IgD-negative memory B cell (primary cell): ENCODE measurements at regions not wholly inside any gene's neighbourhood (a gene's known extent, or its start where the extent isn't known, plus 50 kb on each side); places are given as distances from the start of the nearest gene placed in this dataset.
"Not testable (repeated sequence)": the region's sequence is repeated elsewhere in the genome, so short reads cannot be mapped to it uniquely, and the experiment has no call there.

Experiments used
- H3K27ac Mint-ChIP-seq, 3 donors: one replicate each; pipeline ENCODE4 v1.8.0; 2020 to 2022; ENCODE audit warnings: mild to moderate bottlenecking in 3 of 3, mixed read lengths in 3 of 3, moderate library complexity in 1 of 3
- H3K27me3 Mint-ChIP-seq: one replicate; pipeline ENCODE4 v1.8.0; 2021; ENCODE audit warnings: mixed read lengths
- H3K36me3 Mint-ChIP-seq: one replicate; pipeline ENCODE4 v1.8.0; 2020; ENCODE audit warnings: mild to moderate bottlenecking, mixed read lengths
- H3K4me1 Mint-ChIP-seq, 3 donors: one replicate each; pipeline ENCODE4 v1.8.0; 2020 to 2022; ENCODE audit warnings: mixed read lengths in 3 of 3, mild to moderate bottlenecking in 1 of 3
- H3K4me3 Mint-ChIP-seq, 4 donors: one replicate each; pipeline ENCODE4 v1.8.0; 2020 to 2022; ENCODE audit warnings: mild to moderate bottlenecking in 4 of 4, mixed read lengths in 4 of 4, moderate library complexity in 3 of 4
- H3K9me3 Mint-ChIP-seq, 3 donors: one replicate each; pipeline ENCODE4 v1.8.0; 2020 to 2021; ENCODE audit warnings: mixed read lengths in 3 of 3, mild to moderate bottlenecking in 1 of 3

- no peak overlapping the region for H3K4me3 Mint-ChIP-seq
- H3K9me3 Mint-ChIP-seq, result peaks cover 0 to 9% (median under 1%) of the 10 kb centered on the region in 3 donors
- no peaks in the 10 kb centered on the region for H3K4me1 Mint-ChIP-seq
- no peaks in the 10 kb centered on the region for H3K27me3 Mint-ChIP-seq
- no peak overlapping the region for H3K27ac Mint-ChIP-seq
- H3K36me3 Mint-ChIP-seq, result no peaks in the 10 kb centered on the region
Observed at GRCh38 chr9:22838266-22838665, 391.6 kb downstream of the DMRTA1 start.

DNA sequence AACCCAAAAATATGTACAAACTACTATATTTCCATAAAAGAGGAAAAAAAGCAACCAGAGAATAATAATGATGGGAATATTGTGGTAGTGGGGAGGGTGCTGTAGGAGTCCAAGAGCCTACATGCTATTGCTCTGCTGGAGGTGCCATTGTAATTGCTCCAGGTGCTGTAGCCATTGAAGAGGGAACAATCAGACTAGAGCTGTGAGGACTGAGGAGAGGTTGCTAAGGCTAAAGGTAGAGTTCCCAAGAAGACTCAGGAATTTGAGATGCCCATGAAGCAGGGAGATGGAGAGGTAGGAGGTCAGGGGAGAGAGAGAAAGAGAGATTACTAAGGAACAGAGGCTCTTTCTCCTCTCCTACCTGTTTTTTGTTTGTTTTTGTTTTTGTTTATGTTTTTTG lies 394.0 kb downstream of the DMRTA1 start:
- H3K4me1 Mint-ChIP-seq, result no peaks in the 10 kb centered on the region
- H3K27me3 Mint-ChIP-seq, result no peaks in the 10 kb centered on the region
- H3K27ac Mint-ChIP-seq, result no peak overlapping the region
- no peak overlapping the region for H3K4me3 Mint-ChIP-seq
- peaks cover 2 to 11% (median 11%) of the 10 kb centered on the region in 3 donors for H3K9me3 Mint-ChIP-seq
- no peaks in the 10 kb centered on the region for H3K36me3 Mint-ChIP-seq

DNA sequence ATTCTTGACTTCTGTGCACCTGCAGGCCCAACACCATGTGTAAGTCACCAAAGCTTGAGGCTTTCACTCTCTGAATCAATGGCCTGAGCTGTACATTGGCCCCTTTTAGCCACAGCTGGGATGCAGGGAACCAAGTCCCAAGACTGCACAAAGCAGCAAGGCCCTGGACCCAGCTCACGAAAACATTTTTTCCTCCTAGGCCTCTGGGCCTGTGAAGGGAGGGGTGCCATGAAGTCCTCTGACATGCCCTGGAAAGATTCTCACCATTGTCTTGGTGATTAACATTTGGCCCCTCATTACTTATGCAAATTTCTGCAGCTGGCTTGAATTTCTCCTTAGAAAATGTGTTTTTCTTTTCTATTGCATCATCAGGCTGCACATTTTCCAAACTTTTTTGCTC lies 398.6 kb downstream of the DMRTA1 start:
- not testable (repeated sequence) for H3K4me1 Mint-ChIP-seq, H3K36me3 Mint-ChIP-seq, H3K27ac Mint-ChIP-seq, H3K4me3 Mint-ChIP-seq, H3K27me3 Mint-ChIP-seq
- H3K9me3 Mint-ChIP-seq, result peaks cover 8 to 18% (median 17%) of the 10 kb centered on the region in 3 donors

- H3K9me3 Mint-ChIP-seq, result peaks cover 7 to 13% (median 11%) of the 10 kb centered on the region in 3 donors
- no peak overlapping the region for H3K27ac Mint-ChIP-seq
- H3K27me3 Mint-ChIP-seq, result no peaks in the 10 kb centered on the region
- H3K36me3 Mint-ChIP-seq, result no peaks in the 10 kb centered on the region
- H3K4me3 Mint-ChIP-seq, result no peak overlapping the region
- H3K4me1 Mint-ChIP-seq, result no peaks in the 10 kb centered on the region
Observed at GRCh38 chr9:22855980-22856379, 409.4 kb downstream of the DMRTA1 start.

DNA sequence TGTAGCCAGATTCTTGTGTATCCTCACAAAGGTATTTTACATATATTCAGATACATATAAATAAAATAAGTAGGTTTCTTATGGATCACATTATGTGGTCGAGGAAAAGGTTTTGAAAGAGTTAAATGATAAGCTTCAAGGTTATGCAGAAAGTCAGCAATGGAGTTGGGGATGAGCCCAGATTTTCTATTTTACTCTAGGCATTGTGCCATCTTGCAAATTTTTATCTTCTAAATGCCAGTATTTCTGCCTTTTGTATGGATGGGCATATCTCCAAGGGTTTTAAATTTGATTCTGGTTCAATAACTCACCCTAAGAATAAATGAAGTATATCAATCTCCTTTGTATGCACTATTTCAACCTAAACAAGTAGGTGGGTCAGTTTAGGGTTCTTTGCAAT lies 410.7 kb downstream of the DMRTA1 start:
- Mint-ChIP-seq H3K4me3 (no peak overlapping the region), H3K27me3 (no peaks in the 10 kb centered on the region), H3K4me1 (no peaks in the 10 kb centered on the region), H3K36me3 (no peaks in the 10 kb centered on the region), H3K27ac (no peak overlapping the region), H3K9me3 (peaks cover 4 to 18% (median 12%) of the 10 kb centered on the region in 3 donors)

GRCh38 chr9:22863106-22863505 lies 416.5 kb downstream of the DMRTA1 start:
- H3K27ac Mint-ChIP-seq, result no peak overlapping the region
- no peaks in the 10 kb centered on the region for H3K27me3 Mint-ChIP-seq
- H3K36me3 Mint-ChIP-seq, result no peaks in the 10 kb centered on the region
- peaks cover 0 to 20% (median 18%) of the 10 kb centered on the region in 3 donors for H3K9me3 Mint-ChIP-seq
- H3K4me1 Mint-ChIP-seq, result no peaks in the 10 kb centered on the region
- H3K4me3 Mint-ChIP-seq, result no peak overlapping the region

DNA sequence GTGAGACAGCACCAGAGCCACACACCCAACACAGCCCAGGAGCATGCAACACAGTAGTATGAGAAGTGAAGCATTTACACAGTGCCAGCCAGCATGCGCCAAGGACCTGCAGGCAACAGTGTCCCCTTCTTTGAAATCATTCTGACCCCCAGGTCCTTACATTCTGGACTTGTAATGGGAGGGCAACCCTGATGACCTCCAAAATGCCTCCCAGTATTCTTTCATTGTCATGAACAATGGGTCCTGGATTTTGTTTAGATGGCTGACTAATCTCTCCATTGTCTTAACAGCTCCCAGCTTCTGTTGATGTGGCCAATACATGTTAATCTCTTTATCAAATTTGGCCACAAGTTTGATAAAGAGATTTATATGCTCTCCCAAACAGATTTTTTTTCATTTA lies 417.1 kb downstream of the DMRTA1 start:
- peaks cover 0 to 17% (median 15%) of the 10 kb centered on the region in 3 donors for H3K9me3 Mint-ChIP-seq
- H3K36me3 Mint-ChIP-seq, result no peaks in the 10 kb centered on the region
- no peak overlapping the region for H3K4me3 Mint-ChIP-seq
- H3K4me1 Mint-ChIP-seq, result no peaks in the 10 kb centered on the region
- no peaks in the 10 kb centered on the region for H3K27me3 Mint-ChIP-seq
- H3K27ac Mint-ChIP-seq, result no peak overlapping the region

DNA sequence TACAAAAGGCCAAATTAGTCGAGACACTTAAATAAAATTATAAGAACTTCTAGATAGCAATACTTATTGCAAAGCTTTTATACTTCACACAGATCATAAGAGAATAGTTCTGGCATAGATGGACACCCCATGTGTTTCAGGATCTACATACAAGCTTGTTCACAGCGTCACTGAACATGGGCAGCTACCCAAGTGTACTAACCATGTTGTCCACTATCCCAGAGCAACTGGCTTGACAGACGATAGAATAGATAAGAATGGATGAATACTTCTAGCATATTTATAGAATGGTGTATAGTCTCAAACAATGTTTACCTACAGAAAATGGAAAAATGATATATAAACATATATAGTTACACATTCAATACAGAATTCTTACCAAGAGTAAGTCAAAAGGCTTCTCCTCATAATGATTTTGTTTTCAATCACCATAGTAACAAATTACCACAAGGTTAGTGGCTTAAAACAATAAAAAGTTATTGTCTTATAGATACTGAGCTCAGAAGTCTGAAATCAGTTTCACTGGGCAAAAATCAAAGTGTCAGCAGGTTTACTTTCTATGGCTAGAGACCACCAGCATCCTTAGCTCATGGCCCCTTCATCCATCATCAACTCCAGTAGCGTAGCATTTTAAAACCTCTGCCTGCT lies 446.7 kb downstream of the DMRTA1 start:
- H3K27ac Mint-ChIP-seq, result no peak overlapping the region
- H3K4me3 Mint-ChIP-seq, result no peak overlapping the region
- peaks cover 0 to 4% (median 4%) of the 10 kb centered on the region in 3 donors for H3K9me3 Mint-ChIP-seq
- H3K36me3 Mint-ChIP-seq, result no peaks in the 10 kb centered on the region
- no peaks in the 10 kb centered on the region for H3K27me3 Mint-ChIP-seq
- H3K4me1 Mint-ChIP-seq, result no peaks in the 10 kb centered on the region

GRCh38 chr9:22898591-22898990 lies 452.0 kb downstream of the DMRTA1 start:
- Mint-ChIP-seq H3K9me3 (peaks cover 0 to 4% (median 0%) of the 10 kb centered on the region in 3 donors), H3K4me1 (no peaks in the 10 kb centered on the region), H3K4me3 (no peak overlapping the region), H3K36me3 (no peaks in the 10 kb centered on the region), H3K27me3 (no peaks in the 10 kb centered on the region), H3K27ac (no peak overlapping the region)

GRCh38 chr9:22911632-22912031 lies 465.0 kb downstream of the DMRTA1 start:
- Mint-ChIP-seq H3K27me3 (no peaks in the 10 kb centered on the region), H3K4me3 (no peak overlapping the region), H3K36me3 (no peaks in the 10 kb centered on the region), H3K9me3 (peaks cover 0 to 6% (median 0%) of the 10 kb centered on the region in 3 donors), H3K27ac (no peak overlapping the region), H3K4me1 (peaks cover 0 to 2% (median 0%) of the 10 kb centered on the region in 3 donors)

GRCh38 chr9:22913026-22913425 lies 466.4 kb downstream of the DMRTA1 start:
- Mint-ChIP-seq H3K36me3 (no peaks in the 10 kb centered on the region), H3K27me3 (no peaks in the 10 kb centered on the region), H3K9me3 (peaks cover 0 to 6% (median 0%) of the 10 kb centered on the region in 3 donors), H3K4me1 (peaks cover 0 to 2% (median 0%) of the 10 kb centered on the region in 3 donors), H3K4me3 (no peak overlapping the region), H3K27ac (no peak overlapping the region)

GRCh38 chr9:22913518-22913917 lies 466.9 kb downstream of the DMRTA1 start:
- Mint-ChIP-seq H3K36me3 (no peaks in the 10 kb centered on the region), H3K27me3 (no peaks in the 10 kb centered on the region), H3K4me1 (peaks cover 0 to 2% (median 0%) of the 10 kb centered on the region in 3 donors), H3K4me3 (no peak overlapping the region), H3K9me3 (peaks cover 0 to 6% (median 0%) of the 10 kb centered on the region in 3 donors), H3K27ac (no peak overlapping the region)

- H3K4me3 Mint-ChIP-seq, result no peak overlapping the region
- no peaks in the 10 kb centered on the region for H3K27me3 Mint-ChIP-seq
- no peaks in the 10 kb centered on the region for H3K36me3 Mint-ChIP-seq
- no peak overlapping the region for H3K27ac Mint-ChIP-seq
- H3K9me3 Mint-ChIP-seq, result no peaks in the 10 kb centered on the region
- H3K4me1 Mint-ChIP-seq, result no peaks in the 10 kb centered on the region
Observed at GRCh38 chr9:22916148-22916547, 469.5 kb downstream of the DMRTA1 start.

DNA sequence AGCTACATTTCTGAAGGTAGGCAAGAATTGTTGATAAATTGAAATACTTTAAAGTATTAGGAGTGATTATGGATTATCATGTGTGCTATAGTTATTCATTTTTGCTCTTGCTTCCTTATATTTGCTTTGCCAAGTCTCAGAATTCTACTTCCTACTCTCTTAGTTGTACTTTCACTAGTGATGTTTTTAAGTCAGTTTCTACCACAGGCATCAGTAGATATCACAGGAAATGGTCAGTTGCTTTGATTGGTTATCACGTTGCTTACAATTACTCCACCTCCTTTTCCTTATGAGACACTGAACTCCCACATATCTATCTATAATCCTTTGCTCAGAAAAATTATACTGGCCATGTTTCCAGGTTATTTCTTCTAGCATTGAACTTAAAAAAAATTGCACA lies 472.8 kb downstream of the DMRTA1 start:
- Mint-ChIP-seq H3K4me1 (no peaks in the 10 kb centered on the region), H3K27ac (no peak overlapping the region), H3K27me3 (no peaks in the 10 kb centered on the region), H3K9me3 (peaks cover 0 to 3% (median 0%) of the 10 kb centered on the region in 3 donors), H3K4me3 (no peak overlapping the region), H3K36me3 (no peaks in the 10 kb centered on the region)

- Mint-ChIP-seq H3K4me1 (no peaks in the 10 kb centered on the region), H3K36me3 (no peaks in the 10 kb centered on the region), H3K27me3 (no peaks in the 10 kb centered on the region), H3K9me3 (peaks cover 0 to 4% (median 0%) of the 10 kb centered on the region in 3 donors), H3K4me3 (no peak overlapping the region), H3K27ac (no peak overlapping the region)
Observed at GRCh38 chr9:22921742-22922141, 475.1 kb downstream of the DMRTA1 start.

DNA sequence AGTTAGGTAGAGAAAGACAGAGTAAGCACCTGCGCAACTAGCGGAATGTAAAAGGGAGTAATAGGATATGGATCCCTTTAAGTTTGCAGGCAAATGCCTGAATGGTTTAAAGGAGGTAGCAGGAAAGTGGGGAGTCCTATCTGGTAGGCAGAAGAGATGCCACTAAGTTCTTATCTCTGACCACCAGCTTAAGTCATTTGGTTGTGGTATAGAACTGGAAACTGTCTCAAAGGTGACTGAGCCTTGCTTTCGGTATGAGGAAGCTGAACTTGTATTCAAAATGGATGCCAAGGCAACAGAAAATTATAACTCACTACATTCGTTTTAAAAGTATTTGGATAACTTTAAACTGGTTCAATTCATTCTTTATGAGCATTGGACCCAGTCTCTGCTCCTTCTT lies 475.6 kb downstream of the DMRTA1 start:
- H3K9me3 Mint-ChIP-seq, result peaks cover 0 to 4% (median 0%) of the 10 kb centered on the region in 3 donors
- no peaks in the 10 kb centered on the region for H3K36me3 Mint-ChIP-seq
- no peaks in the 10 kb centered on the region for H3K27me3 Mint-ChIP-seq
- no peaks in the 10 kb centered on the region for H3K4me1 Mint-ChIP-seq
- no peak overlapping the region for H3K4me3 Mint-ChIP-seq
- no peak overlapping the region for H3K27ac Mint-ChIP-seq
